ENCODE measurements at regions not wholly inside any gene's neighbourhood (a gene's known extent, or its start where the extent isn't known, plus 50 kb on each side); places are given as distances from the start of the nearest gene placed in this dataset.

DNA sequence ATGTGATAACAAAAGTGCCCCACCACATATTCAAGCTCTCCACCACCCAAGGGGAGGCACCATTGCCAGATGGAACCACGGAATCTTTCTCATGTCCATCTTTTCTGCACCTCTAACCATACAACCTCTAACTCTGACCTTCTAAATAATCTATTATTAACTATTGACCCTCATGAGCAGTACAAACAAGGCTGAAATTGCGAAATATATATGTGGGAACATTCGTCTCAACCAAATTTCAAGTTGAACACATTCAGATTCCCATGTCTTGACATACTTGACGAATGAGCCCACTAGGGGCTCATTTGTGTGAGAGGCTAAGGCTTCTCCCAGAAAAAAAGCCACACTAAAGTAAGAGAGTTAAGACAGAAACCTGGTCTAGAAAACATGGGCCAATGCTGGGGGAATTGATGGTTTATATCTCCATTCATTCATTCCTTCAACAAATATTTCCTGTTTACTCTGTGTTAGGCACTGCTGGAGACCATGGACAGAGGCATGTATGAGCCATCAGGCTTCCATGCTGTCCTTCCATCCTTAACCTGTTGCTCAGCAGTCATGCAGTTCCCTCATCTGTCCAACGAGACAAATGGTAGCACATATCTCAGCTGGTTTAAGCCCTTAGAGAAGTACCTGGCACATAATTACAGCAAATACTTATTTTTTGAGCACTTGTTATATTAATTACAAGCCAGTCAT is 130.4 kb downstream of the ESM1 start:
- no peak for DNase-seq (ENCODE audit: low read depth in 2 of 2)

DNA sequence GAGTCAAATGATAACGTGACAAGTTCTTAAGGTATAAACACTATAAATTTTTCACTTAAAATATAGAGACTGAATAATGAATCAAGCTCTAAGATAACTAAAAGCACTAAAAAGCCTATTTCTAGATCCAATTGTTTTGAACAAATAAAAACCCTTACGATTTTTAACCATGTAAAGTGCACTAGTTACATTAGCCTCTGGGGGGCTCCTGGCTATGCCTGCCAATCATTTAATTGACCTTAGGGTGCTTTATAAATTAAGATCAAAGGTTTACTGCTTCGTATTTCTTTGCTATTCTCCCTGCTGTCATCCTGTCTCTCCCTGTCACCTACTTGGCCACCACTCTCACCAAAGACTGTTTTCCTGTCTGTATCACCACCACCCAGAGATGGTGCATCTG is 133.4 kb downstream of the ESM1 start:
- no peak for DNase-seq (ENCODE audit: low read depth in 2 of 2)

- DNase-seq (ENCODE audit: low read depth in 2 of 2): no peak
Measured at GRCh38 chr5:54851449-54851848, 133.9 kb downstream of the ESM1 start.

DNA sequence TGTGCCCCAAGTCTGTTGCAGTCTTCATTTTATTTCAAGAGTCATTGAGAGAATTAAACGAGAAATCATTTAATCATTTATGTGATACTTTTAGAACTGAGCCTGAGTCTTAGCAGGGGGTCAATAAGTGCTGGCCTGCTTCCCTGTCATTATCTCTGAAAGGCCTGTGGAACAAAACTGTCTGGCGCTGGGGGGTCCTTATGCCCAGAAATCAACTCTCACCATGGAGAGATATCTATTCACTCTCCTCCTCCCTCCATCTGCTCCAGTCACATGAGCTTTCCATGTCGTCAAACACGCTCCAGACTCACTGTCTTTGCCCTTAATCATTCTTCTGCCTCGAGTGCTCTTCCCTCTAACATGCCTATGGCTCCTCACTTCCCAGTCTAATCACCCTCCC is 136.8 kb downstream of the ESM1 start:
- DNase-seq (ENCODE audit: low read depth in 2 of 2): no peak

DNA sequence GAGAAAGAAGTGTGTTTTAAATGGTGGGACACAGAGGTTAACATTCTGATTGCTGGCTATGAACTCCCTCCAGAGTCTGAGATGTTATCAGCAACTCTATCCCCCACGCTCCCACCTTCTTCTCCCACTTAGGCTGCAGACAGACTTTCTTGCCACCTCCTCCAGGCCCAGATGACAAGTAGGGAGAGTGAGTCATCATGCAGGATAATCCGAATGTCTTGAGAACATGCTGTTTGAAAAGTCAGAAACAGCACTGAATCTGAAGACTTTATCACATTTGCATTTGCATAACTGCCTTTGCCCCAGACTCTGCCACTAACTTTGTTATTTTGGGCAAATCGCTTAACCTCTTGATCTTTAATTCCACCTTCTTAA is 139.8 kb downstream of the ESM1 start:
- no peak for DNase-seq (ENCODE audit: low read depth in 2 of 2)

DNA sequence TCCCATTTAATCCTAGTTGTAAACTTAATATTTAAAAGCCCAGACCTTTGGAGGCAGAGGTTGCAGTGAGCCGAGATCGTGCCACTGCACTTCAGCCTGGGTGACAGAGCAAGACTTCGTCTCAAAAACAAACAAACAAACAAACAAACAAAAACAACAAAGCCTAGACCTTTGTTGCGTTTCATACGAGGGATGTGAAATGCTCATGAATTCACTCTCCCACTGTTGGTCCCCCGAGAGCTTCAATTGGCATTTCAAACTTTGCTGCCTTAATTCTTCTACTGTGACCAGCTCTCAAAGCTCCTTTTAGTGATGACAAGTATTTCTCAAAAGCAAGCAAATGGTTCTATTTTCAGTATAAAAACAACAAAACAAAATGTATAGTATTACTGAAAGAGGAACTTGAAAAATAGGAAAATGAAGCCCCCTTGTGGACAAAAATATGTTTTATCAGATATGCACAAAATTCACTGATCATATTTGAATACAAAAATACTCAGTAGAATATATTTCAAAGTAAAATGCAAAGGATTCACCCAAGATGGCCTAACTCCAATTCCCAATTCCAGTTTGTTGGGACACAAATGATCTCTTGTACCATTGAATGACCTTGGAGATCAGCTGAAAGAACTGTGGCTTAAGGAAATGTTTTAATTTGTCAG is 140.4 kb downstream of the ESM1 start:
- no peak for DNase-seq (ENCODE audit: low read depth in 2 of 2)

DNA sequence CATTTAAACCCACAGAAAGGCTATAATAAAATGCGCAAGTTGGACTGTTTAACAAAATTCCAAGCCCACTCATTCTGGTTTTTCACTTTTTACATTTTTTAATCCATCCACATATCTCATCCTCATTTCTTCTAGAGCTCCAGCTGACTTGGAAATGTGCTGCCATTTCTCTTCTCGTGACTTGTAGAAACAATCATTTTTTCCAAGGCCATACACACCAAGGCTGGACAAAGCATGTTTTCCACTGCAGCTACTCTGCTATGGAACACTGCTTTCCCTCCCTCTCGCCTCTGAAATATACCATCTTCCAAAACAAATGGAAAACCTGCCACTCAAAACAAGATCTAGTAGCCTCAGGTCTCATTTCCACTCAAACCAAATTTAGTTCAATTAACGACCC is 141.1 kb downstream of the ESM1 start:
- no peak for DNase-seq (ENCODE audit: low read depth in 2 of 2)

DNA sequence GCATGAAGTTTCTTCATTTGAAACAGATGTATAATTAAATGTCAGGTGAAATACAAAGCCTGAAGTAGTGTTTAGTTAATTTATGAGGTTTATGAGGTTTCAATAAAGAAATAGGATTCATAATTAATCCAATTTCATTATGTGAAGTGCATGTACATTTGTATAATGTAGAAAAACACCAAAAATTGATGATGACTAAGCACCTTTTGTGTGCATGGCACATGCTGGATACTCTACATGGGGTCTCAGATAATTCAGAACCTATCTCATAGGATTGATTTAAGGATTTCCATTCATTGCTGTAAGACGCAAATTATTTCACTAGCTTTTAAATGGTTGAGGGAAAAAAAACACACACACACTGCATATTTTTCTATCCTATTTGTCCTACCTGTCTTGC is 143.9 kb downstream of the ESM1 start:
- no peak for DNase-seq (ENCODE audit: low read depth in 2 of 2)

DNA sequence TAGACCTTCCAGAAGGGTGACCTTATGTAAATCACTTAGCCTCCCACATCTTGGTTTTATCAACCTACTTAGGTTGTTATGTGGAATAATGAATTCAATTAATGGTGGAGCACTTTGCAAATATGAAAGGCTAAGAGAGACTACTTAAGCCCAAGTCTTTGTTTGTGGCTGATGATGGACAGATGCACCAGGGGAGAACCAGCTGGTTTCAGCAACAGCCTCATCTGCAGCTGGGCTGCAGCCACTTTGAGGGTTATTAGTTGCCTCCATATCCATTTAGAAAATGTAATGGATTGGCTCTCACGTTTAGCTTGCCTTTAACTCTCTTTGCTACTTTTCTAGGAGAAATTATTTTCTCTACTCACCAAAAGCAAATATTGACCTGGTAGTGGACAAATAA is 146.6 kb downstream of the ESM1 start:
- no peak for DNase-seq (ENCODE audit: low read depth in 2 of 2)

- no peak for DNase-seq (ENCODE audit: low read depth in 2 of 2)
Measured at GRCh38 chr5:54837981-54838380, 147.4 kb downstream of the ESM1 start.

DNA sequence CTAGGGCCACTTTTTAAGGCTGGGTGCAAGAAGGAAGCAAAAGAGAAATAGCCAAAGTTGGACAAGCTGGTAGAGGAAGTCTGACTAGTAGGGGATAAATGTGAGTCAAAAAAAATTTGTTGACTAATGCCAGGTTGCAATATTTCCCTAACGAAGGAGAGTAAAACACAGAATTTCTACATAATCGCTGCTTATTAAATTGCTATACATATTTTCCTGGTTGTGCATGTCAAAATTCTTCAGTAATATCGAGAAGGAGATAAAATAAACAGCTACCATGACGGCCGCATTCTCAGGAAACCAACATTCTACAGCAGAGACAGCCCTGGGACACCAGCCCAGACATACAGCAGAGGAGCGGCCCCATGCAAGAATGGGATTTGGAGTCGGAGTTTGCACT is 148.3 kb downstream of the ESM1 start:
- DNase-seq (ENCODE audit: low read depth in 2 of 2): no peak

- DNase-seq (ENCODE audit: low read depth in 2 of 2): no peak
Measured at GRCh38 chr5:54835647-54836046, 149.7 kb downstream of the ESM1 start.

DNA sequence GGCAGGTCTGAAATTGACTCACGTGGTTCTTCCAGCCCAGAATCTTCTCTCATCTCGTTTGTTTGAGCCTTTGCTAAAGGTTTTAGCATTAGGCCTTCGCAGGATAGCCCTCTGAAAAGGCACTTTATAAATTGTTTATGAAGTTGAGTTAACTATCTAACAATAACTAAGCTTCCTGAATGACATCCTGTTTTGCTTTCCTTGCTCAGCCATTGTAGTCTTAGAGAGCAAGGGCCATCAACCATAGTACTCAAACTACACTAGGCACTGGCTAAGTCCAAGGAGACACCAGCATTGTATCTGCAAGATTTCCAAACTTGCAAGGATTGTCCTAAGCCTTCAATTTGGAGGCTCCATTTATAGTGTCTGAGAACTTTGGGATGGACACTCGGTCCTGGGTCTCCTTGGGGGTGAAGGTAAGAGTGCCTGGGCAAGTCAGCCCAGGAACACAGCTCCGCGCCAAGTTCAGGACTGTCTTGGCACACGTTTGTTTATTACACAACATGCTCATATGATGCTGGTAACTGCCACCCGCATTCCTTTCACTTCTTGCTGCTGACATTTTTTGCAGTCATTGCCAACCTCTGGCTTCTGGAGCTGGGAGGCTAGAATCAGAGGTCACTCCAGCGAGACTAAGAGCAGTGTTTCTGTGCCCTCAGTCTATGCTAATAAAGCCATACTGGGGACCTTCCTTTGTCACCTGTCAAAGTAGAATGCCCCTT is 151.1 kb downstream of the ESM1 start:
- no peak for DNase-seq (ENCODE audit: low read depth in 2 of 2)

- DNase-seq (ENCODE audit: low read depth in 2 of 2): no peak
Measured at GRCh38 chr5:54833590-54833989, 151.8 kb downstream of the ESM1 start.

DNA sequence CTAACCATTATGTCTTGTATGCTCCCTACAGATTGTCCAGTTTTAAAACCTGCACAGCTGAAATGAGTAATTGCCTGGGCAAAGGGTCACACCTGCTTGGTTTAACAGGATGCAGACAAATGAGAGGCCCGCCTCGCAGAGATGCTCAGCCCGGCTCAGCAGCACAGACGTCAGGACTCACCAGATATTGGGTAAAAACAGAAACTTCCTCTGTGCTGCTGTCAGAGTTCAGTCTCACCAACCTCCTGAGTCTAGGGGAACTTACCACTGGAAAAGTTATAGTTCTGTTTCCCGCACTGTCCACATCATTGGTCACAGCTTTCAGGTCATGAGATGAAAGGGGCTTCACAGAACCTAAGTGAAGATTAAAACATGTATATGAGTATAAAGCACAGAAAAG is 152.5 kb downstream of the ESM1 start:
- no peak for DNase-seq (ENCODE audit: low read depth in 2 of 2)

- no peak for DNase-seq (ENCODE audit: low read depth in 2 of 2)
Measured at GRCh38 chr5:54832045-54832444, 153.3 kb downstream of the ESM1 start.

GRCh38 chr5:54831233-54831632 is 154.2 kb downstream of the ESM1 start:
- no peak for DNase-seq (ENCODE audit: low read depth in 2 of 2)

DNA sequence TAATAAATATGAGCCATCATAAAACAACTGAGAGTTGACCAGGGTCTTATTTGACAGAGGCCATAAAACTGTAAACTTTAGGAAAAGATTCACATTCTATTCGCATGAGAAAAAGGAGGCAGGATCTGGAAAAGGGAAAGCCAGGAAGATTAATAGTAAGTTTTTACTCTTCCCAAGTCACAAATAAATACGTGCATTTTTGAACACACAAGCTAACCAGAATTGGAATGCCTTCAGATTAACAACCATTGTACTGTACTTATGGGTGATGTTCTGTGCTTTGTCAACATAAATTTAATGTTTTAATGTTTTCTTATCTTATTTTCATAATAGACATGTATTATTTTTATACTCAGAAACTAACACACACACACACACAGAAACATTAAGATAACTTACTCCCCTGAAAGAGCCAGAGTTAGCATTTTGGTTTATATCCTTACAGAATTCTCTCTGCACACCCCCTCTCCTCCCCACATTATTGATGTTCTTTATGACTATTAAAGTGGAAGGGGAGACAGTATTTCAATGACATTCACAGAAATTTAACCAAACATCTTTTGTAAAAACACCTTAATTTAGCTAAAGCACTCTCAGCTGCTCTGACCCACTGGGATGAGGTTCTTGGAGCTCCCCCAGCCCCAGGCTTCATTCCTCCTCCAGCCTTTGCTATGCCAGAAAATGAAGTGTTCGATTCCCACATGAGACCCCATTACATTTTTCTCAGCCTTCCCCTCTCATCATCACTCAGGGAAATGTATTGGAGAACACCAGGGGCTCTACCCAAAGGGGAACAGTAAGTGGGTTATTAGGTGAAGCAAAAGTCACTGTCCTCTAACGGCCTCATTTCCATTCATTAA is 155.5 kb downstream of the ESM1 start:
- no peak for DNase-seq (ENCODE audit: low read depth in 2 of 2)

- no peak for DNase-seq (ENCODE audit: low read depth in 2 of 2)
Measured at GRCh38 chr5:54829102-54829501, 156.3 kb downstream of the ESM1 start.

GRCh38 chr5:54828151-54828550 is 157.2 kb downstream of the ESM1 start:
- DNase-seq (ENCODE audit: low read depth in 2 of 2): no peak

- no peak for DNase-seq (ENCODE audit: low read depth in 2 of 2)
Measured at GRCh38 chr5:54825005-54825404, 160.4 kb downstream of the ESM1 start.

DNA sequence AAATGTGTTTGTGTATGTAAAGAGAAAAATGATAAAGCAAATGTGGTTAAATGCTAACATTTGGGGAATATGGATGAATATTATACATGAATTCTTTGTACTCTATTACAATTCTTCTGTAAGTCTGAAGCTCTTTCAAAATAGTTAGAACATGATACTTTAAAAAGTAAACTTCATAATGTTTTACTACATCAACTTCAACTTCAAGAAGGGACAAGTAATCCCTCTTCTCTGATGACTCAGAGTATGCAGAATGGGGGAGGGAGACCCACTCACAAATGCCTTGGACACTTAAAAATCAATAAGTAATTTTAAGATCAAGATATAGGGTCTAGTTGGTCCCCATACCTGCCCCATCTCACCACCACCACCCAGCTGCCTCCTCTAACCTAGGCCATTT is 162.4 kb downstream of the ESM1 start:
- no peak for DNase-seq (ENCODE audit: low read depth in 2 of 2)
